ENCODE measurements at regions not wholly inside any gene's neighbourhood (a gene's known extent, or its start where the extent isn't known, plus 50 kb on each side); places are given as distances from the start of the nearest gene placed in this dataset.
"Not testable (repeated sequence)": the region's sequence is repeated elsewhere in the genome, so short reads cannot be mapped to it uniquely, and the experiment has no call there.

DNA sequence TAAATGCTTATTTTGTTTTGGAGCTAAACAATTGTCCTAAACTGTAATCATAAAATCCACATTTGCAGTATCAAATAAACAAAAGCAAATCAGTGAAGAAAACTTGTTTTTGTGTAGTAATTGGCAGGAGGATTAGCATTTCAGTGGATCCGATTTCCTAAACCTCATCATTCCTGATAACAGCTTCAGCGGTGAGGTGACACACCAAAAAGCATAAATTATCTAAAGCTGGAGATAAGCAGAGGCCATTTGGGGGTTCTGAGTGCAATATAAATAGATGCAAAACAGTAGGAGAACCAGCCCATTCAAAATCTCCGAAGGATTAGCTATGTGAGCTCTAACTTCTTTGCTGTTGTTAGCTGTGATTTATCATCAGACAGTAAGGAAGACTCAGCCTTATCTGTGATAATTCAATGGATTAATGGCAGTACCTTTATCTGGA is 235.8 kb downstream of the EPHA7 start:
- H3K27me3 Mint-ChIP-seq: no peaks in the 10 kb centered on the region
- H3K36me3 Mint-ChIP-seq: no peaks in the 10 kb centered on the region
- H3K4me1 Mint-ChIP-seq: no peaks in the 10 kb centered on the region
- H3K27ac Mint-ChIP-seq: no peak overlapping the region
- no peak for DNase-seq
- no peak for ATAC-seq (ENCODE audit: low read depth in 2 of 2)
- H3K9me3 Mint-ChIP-seq: no peaks in the 10 kb centered on the region
- H3K4me3 Mint-ChIP-seq: no peak overlapping the region

DNA sequence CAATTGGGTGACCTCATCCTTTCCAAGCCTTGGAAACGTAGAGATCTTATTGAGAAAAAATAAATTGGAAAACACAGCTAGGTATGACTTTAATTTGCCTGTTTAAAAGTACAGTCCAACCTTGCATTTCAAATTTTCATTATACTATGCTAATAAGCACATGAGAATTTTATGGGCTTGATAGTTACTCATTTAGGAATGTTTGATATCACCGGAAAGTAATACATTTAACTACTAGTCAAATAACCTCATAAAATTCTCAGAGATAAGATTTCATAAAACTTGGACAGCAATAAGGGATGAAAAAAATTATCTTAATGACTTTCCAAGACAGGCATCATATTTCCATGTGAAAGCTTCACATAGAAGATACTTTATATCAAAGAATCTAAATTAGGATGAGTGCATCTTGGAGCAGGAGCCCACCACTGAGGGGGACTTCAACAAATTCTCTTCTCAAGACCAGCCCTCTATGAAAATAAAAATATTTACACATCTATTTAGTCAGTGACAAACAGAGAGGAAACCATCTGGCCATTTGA is 236.3 kb downstream of the EPHA7 start:
- H3K27me3 Mint-ChIP-seq: no peaks in the 10 kb centered on the region
- no peaks in the 10 kb centered on the region for H3K36me3 Mint-ChIP-seq
- no peaks in the 10 kb centered on the region for H3K9me3 Mint-ChIP-seq
- H3K4me1 Mint-ChIP-seq: peaks cover under 1 to 2% (median 1%) of the 10 kb centered on the region in 3 donors
- no peak overlapping the region for H3K4me3 Mint-ChIP-seq
- ATAC-seq (ENCODE audit: low read depth in 2 of 2) (no peak), DNase-seq (no peak)
- no peak overlapping the region for H3K27ac Mint-ChIP-seq

GRCh38 chr6:93177918-93178317 is 241.4 kb downstream of the EPHA7 start:
- Mint-ChIP-seq H3K36me3 (no peaks in the 10 kb centered on the region), H3K27ac (peak overlapping the region in 4 of 6 donors; percentile 3 to 33 (median 18)), H3K4me3 (peak overlapping the region in 6 of 8 donors; percentile 16 to 71 (median 43)), H3K9me3 (no peaks in the 10 kb centered on the region), H3K4me1 (peaks cover 14 to 22% (median 20%) of the 10 kb centered on the region in 3 donors), H3K27me3 (no peaks in the 10 kb centered on the region)
- DNase-seq (no peak), ATAC-seq (ENCODE audit: low read depth in 2 of 2) (no peak)

- DNase-seq: no peak
- peak; percentile 43 to 53 for ATAC-seq (ENCODE audit: low read depth in 2 of 2)
- peak overlapping the region in 1 of 6 donors; percentile 9 for H3K27ac Mint-ChIP-seq
- no peaks in the 10 kb centered on the region for H3K36me3 Mint-ChIP-seq
- H3K27me3 Mint-ChIP-seq: no peaks in the 10 kb centered on the region
- H3K9me3 Mint-ChIP-seq: no peaks in the 10 kb centered on the region
- peak overlapping the region in 3 of 8 donors; percentile 31 to 71 (median 42) for H3K4me3 Mint-ChIP-seq
- H3K4me1 Mint-ChIP-seq: peaks cover 14 to 22% (median 20%) of the 10 kb centered on the region in 3 donors
Observed at GRCh38 chr6:93177438-93177837, 241.9 kb downstream of the EPHA7 start.

DNA sequence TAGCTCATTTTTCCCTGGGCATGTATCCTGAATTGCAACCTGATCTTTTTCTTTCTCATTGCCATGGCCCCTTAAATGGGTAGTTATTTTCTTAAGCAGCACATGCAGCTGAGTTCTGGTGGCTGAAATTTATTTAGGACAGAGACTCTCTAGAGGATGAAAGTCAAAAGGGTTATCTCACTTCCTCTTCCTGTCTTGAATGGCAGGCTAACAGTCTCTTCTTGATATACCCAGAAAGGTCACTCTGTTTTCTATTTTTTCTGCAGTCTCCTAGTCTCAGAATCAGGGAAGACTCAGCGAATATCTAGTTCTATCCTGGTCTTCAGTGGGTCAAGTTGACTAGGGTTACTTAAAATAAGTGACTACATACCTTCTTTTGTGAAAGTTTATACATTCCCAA is 243.3 kb downstream of the EPHA7 start:
- Mint-ChIP-seq H3K4me3 (peak overlapping the region in 5 of 8 donors; percentile 18 to 83 (median 66)), H3K36me3 (no peaks in the 10 kb centered on the region), H3K9me3 (no peaks in the 10 kb centered on the region), H3K4me1 (peaks cover 14 to 22% (median 20%) of the 10 kb centered on the region in 3 donors), H3K27me3 (no peaks in the 10 kb centered on the region), H3K27ac (peak overlapping the region in 5 of 6 donors; percentile 8 to 94 (median 35))
- DNase-seq (no peak), ATAC-seq (ENCODE audit: low read depth in 2 of 2) (peak in 1 of 2 donors; percentile 61)

DNA sequence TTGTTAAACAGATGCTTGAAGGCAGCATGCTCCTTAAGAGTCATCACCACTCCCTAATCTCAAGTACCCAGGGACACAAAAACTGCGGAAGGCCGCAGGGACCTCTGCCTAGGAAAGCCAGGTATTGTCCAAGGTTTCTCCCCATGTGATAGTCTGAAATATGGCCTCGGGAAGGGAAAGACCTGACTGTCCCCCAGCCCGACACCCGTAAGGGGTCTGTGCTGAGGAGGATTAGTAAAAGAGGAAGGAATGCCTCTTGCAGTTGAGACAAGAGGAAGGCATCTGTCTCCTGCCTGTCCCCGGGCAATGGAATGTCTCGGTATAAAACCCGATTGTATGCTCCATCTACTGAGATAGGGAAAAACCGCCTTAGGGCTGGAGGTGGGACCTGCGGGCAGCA is 245.8 kb downstream of the EPHA7 start:
- DNase-seq; H3K36me3 Mint-ChIP-seq; ATAC-seq (ENCODE audit: low read depth in 2 of 2); H3K9me3 Mint-ChIP-seq; H3K27ac Mint-ChIP-seq; H3K27me3 Mint-ChIP-seq; H3K4me3 Mint-ChIP-seq: not testable (repeated sequence)
- H3K4me1 Mint-ChIP-seq: peaks cover 14 to 22% (median 20%) of the 10 kb centered on the region in 3 donors

- Mint-ChIP-seq H3K4me1 (no peaks in the 10 kb centered on the region), H3K27me3 (no peaks in the 10 kb centered on the region), H3K9me3 (no peaks in the 10 kb centered on the region), H3K4me3 (no peak overlapping the region), H3K27ac (no peak overlapping the region), H3K36me3 (no peaks in the 10 kb centered on the region)
- DNase-seq: no peak
- ATAC-seq (ENCODE audit: low read depth in 2 of 2): no peak
Observed at GRCh38 chr6:93165850-93166430, 253.4 kb downstream of the EPHA7 start.

GRCh38 chr6:93164781-93165180 is 254.6 kb downstream of the EPHA7 start:
- DNase-seq: no peak
- Mint-ChIP-seq H3K27ac (no peak overlapping the region), H3K9me3 (peaks cover 0 to 5% (median 0%) of the 10 kb centered on the region in 7 donors), H3K4me3 (no peak overlapping the region), H3K4me1 (no peaks in the 10 kb centered on the region), H3K27me3 (no peaks in the 10 kb centered on the region), H3K36me3 (no peaks in the 10 kb centered on the region)
- no peak for ATAC-seq (ENCODE audit: low read depth in 2 of 2)

GRCh38 chr6:93163146-93163545 is 256.2 kb downstream of the EPHA7 start:
- Mint-ChIP-seq H3K27ac (no peak overlapping the region), H3K4me1 (no peaks in the 10 kb centered on the region), H3K27me3 (no peaks in the 10 kb centered on the region), H3K36me3 (no peaks in the 10 kb centered on the region), H3K4me3 (no peak overlapping the region), H3K9me3 (peaks cover 0 to 16% (median under 1%) of the 10 kb centered on the region in 7 donors)
- no peak for DNase-seq
- ATAC-seq (ENCODE audit: low read depth in 2 of 2): no peak

DNA sequence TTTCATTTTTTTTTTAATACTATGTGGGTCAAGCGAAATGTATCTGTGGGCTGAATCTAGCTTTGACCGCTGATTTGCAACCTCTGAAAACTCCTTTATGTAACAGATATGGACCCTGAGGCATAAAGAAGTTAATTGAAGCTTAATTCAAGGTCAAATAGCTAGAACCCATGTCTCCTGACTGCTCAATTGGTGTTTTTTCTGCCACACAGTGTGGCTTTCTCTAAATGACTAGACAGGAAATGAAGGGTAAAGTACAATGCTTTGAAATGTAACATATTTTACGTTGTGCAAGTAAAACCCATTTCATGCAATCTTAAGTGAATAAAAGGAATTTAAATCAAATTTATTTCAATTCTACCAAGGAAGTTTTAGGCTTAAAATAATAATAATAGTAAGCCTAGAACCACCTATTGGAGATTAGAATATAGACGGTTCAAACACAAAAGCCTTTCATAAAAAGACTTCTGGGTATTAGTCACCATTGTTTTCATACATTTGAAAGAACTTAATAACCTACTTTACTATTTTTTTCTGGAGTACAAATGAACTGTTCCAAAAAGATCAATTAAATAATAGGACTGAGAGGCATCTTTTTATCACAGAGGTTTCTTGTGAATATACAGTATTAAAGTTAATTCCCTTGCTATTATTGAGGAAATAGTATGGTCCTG is 279.8 kb downstream of the EPHA7 start:
- no peak overlapping the region for H3K4me3 Mint-ChIP-seq
- ATAC-seq (ENCODE audit: low read depth in 2 of 2) (no peak), DNase-seq (no peak)
- H3K9me3 Mint-ChIP-seq: peaks cover 0 to 3% (median 0%) of the 10 kb centered on the region in 7 donors
- H3K27me3 Mint-ChIP-seq: no peaks in the 10 kb centered on the region
- H3K27ac Mint-ChIP-seq: no peak overlapping the region
- H3K36me3 Mint-ChIP-seq: no peaks in the 10 kb centered on the region
- H3K4me1 Mint-ChIP-seq: no peaks in the 10 kb centered on the region

DNA sequence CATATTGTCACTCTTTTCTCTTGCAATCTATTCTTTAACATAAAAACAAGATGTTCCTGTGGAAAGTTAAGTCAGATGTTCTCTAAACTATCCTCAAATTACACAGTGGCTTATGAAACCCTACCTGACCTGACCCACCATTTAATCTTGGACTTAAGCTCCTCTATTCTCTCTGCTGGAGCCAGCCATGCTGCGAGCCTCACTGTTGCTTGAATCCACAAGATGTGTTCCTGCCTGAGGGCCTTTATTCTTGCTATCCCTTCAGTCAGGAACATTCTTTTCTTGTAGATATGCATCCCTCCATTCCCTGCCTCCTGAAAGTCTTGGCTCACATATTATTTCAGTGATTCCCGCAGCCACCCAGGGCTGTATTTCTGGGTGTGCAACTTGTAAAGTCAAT is 283.2 kb downstream of the EPHA7 start:
- H3K27me3 Mint-ChIP-seq: no peaks in the 10 kb centered on the region
- H3K9me3 Mint-ChIP-seq: peaks cover 0 to 3% (median 0%) of the 10 kb centered on the region in 7 donors
- no peak for ATAC-seq (ENCODE audit: low read depth in 2 of 2)
- no peak for DNase-seq
- no peak overlapping the region for H3K27ac Mint-ChIP-seq
- no peaks in the 10 kb centered on the region for H3K36me3 Mint-ChIP-seq
- no peaks in the 10 kb centered on the region for H3K4me1 Mint-ChIP-seq
- no peak overlapping the region for H3K4me3 Mint-ChIP-seq

- Mint-ChIP-seq H3K9me3 (peaks cover 0 to 4% (median 2%) of the 10 kb centered on the region in 7 donors), H3K4me1 (no peaks in the 10 kb centered on the region), H3K27ac (no peak overlapping the region), H3K36me3 (no peaks in the 10 kb centered on the region), H3K27me3 (no peaks in the 10 kb centered on the region), H3K4me3 (no peak overlapping the region)
- DNase-seq (no peak), ATAC-seq (ENCODE audit: low read depth in 2 of 2) (no peak)
Observed at GRCh38 chr6:93124006-93124632, 295.2 kb downstream of the EPHA7 start.

- Mint-ChIP-seq H3K27me3 (no peaks in the 10 kb centered on the region), H3K27ac (no peak overlapping the region), H3K9me3 (peaks cover 0 to 4% (median 2%) of the 10 kb centered on the region in 7 donors), H3K4me3 (no peak overlapping the region), H3K36me3 (no peaks in the 10 kb centered on the region), H3K4me1 (no peaks in the 10 kb centered on the region)
- ATAC-seq (ENCODE audit: low read depth in 2 of 2) (no peak), DNase-seq (no peak)
Observed at GRCh38 chr6:93123585-93123984, 295.8 kb downstream of the EPHA7 start.
